Activated CD8-positive, alpha-beta memory T cell treated with anti-CD3 and anti-CD28 coated beads, Interleukin-2, amount 50 U/mL, for 1 hour (primary cell): ENCODE measurements at regions not wholly inside any gene's neighbourhood (a gene's known extent, or its start where the extent isn't known, plus 50 kb on each side); places are given as distances from the start of the nearest gene placed in this dataset.

Source experiments
- DNase-seq: peaks from one replicate; pipeline ENCODE4 v3.0.0-alpha.2; 2020; ENCODE audit errors: extremely low read depth

- DNase-seq, result no peak
Observed at GRCh38 chr19:29396925-29397324, 128.9 kb upstream of the VSTM2B start.

- no peak for DNase-seq
Observed at GRCh38 chr19:29397748-29398147, 128.0 kb upstream of the VSTM2B start.

- DNase-seq, result no peak
Observed at GRCh38 chr19:29399804-29400203, 126.0 kb upstream of the VSTM2B start.

- DNase-seq, result no peak
Observed at GRCh38 chr19:29400917-29401711, 124.7 kb upstream of the VSTM2B start.

GRCh38 chr19:29401712-29402421, 123.9 kb upstream of the VSTM2B start:
- DNase-seq, result no peak

- no peak for DNase-seq
Observed at GRCh38 chr19:29402563-29402962, 123.2 kb upstream of the VSTM2B start.

- no peak for DNase-seq
Observed at GRCh38 chr19:29404015-29404414, 121.8 kb upstream of the VSTM2B start.

- DNase-seq, result no peak
Observed at GRCh38 chr19:29404951-29405727, 120.7 kb upstream of the VSTM2B start.

GRCh38 chr19:29405728-29405995, 120.1 kb upstream of the VSTM2B start:
- DNase-seq, result no peak

- DNase-seq, result no peak
Observed at GRCh38 chr19:29409076-29409862, 116.5 kb upstream of the VSTM2B start.

- no peak for DNase-seq
Observed at GRCh38 chr19:29410601-29411000, 115.2 kb upstream of the VSTM2B start.

GRCh38 chr19:29411113-29411581, 114.6 kb upstream of the VSTM2B start:
- no peak for DNase-seq

- no peak for DNase-seq
Observed at GRCh38 chr19:29413435-29413834, 112.4 kb upstream of the VSTM2B start.

- DNase-seq, result no peak
Observed at GRCh38 chr19:29415507-29415906, 110.3 kb upstream of the VSTM2B start.

GRCh38 chr19:29417048-29417447, 108.7 kb upstream of the VSTM2B start:
- DNase-seq, result no peak

- DNase-seq, result no peak
Observed at GRCh38 chr19:29418201-29418600, 107.6 kb upstream of the VSTM2B start.

- no peak for DNase-seq
Observed at GRCh38 chr19:29420065-29420464, 105.7 kb upstream of the VSTM2B start.

GRCh38 chr19:29420482-29421195, 105.2 kb upstream of the VSTM2B start:
- no peak for DNase-seq

GRCh38 chr19:29421196-29421545, 104.6 kb upstream of the VSTM2B start:
- no peak for DNase-seq

- no peak for DNase-seq
Observed at GRCh38 chr19:29422047-29422446, 103.7 kb upstream of the VSTM2B start.

GRCh38 chr19:29422486-29423085, 103.2 kb upstream of the VSTM2B start:
- DNase-seq, result no peak
